Ishikawa (cell line): ENCODE measurements at regions not wholly inside any gene's neighbourhood (a gene's known extent, or its start where the extent isn't known, plus 50 kb on each side); places are given as distances from the start of the nearest gene placed in this dataset.
A peak's percentile ranks its signal among the peaks of the same experiment; 100 is the strongest.

Source experiments
- CEBPB ChIP-seq: IDR thresholded peaks from 2 replicates; pipeline ENCODE4 v1.6.1; 2012
- CREB1 ChIP-seq: IDR thresholded peaks from 2 replicates; pipeline ENCODE4 v1.6.1; 2012; ENCODE audit warnings: low read depth
- EGR1 ChIP-seq: IDR thresholded peaks from 2 replicates; pipeline ENCODE4 v1.6.1; 2012
- EP300 ChIP-seq: IDR thresholded peaks from 2 replicates; pipeline ENCODE4 v1.6.1; 2012; ENCODE audit warnings: borderline replicate concordance
- FOXM1 ChIP-seq: IDR thresholded peaks from 2 replicates; pipeline ENCODE4 v1.6.1; 2012; ENCODE audit warnings: low read depth, borderline replicate concordance
- NFIC ChIP-seq: IDR thresholded peaks from 2 replicates; pipeline ENCODE4 v1.6.1; 2012
- RAD21 ChIP-seq: IDR thresholded peaks from 2 replicates; pipeline ENCODE4 v1.6.1; 2012; ENCODE audit warnings: low read depth
- TAF1 ChIP-seq: IDR thresholded peaks from 2 replicates; pipeline ENCODE4 v1.6.1; 2012; ENCODE audit warnings: low read depth, mild to moderate bottlenecking
- TCF12 ChIP-seq: IDR thresholded peaks from 2 replicates; pipeline ENCODE4 v1.6.1; 2012; ENCODE audit warnings: low read depth
- TEAD4 ChIP-seq: IDR thresholded peaks from 2 replicates; pipeline ENCODE4 v1.6.1; 2012
- YY1 ChIP-seq: IDR thresholded peaks from 2 replicates; pipeline ENCODE4 v1.6.1; 2012; ENCODE audit warnings: low read depth
- ZBTB7A ChIP-seq: IDR thresholded peaks from 2 replicates; pipeline ENCODE4 v1.6.1; 2012; ENCODE audit warnings: low read depth
- TF ChIP-seq, protein P1 (sequence below): IDR thresholded peaks from 2 replicates; pipeline ENCODE4 v1.6.1; 2012; ENCODE audit warnings: low read depth, mild to moderate bottlenecking
- TF ChIP-seq, protein P2 (sequence below): IDR thresholded peaks from 2 replicates; pipeline ENCODE4 v1.6.1; 2012
- TF ChIP-seq, protein P3 (sequence below): IDR thresholded peaks from 2 replicates; pipeline ENCODE4 v1.6.1; 2012

DNA sequence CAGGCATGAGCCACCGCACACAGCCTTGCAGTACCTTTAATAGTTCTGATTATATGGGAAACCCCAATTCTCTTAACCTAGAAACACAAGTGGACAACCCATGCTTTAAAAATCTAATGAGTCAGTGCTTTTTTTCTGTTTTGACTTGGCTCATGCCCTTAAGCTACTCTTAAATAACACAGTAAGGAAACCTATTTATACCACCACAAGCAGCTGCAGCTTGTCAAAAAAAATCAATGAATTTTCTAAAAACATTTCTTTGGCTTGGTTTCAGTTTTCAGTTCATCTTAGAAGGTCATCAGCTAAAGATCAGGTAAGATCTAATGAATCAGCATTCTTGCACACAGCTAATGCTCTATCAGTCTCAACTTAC, 124.1 kb upstream of the DST start:
- no peak for TF ChIP-seq RAD21
- TF ChIP-seq, protein P1, sequence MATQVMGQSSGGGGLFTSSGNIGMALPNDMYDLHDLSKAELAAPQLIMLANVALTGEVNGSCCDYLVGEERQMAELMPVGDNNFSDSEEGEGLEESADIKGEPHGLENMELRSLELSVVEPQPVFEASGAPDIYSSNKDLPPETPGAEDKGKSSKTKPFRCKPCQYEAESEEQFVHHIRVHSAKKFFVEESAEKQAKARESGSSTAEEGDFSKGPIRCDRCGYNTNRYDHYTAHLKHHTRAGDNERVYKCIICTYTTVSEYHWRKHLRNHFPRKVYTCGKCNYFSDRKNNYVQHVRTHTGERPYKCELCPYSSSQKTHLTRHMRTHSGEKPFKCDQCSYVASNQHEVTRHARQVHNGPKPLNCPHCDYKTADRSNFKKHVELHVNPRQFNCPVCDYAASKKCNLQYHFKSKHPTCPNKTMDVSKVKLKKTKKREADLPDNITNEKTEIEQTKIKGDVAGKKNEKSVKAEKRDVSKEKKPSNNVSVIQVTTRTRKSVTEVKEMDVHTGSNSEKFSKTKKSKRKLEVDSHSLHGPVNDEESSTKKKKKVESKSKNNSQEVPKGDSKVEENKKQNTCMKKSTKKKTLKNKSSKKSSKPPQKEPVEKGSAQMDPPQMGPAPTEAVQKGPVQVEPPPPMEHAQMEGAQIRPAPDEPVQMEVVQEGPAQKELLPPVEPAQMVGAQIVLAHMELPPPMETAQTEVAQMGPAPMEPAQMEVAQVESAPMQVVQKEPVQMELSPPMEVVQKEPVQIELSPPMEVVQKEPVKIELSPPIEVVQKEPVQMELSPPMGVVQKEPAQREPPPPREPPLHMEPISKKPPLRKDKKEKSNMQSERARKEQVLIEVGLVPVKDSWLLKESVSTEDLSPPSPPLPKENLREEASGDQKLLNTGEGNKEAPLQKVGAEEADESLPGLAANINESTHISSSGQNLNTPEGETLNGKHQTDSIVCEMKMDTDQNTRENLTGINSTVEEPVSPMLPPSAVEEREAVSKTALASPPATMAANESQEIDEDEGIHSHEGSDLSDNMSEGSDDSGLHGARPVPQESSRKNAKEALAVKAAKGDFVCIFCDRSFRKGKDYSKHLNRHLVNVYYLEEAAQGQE: no peak
- TF ChIP-seq, protein P2, sequence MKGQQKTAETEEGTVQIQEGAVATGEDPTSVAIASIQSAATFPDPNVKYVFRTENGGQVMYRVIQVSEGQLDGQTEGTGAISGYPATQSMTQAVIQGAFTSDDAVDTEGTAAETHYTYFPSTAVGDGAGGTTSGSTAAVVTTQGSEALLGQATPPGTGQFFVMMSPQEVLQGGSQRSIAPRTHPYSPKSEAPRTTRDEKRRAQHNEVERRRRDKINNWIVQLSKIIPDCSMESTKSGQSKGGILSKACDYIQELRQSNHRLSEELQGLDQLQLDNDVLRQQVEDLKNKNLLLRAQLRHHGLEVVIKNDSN: no peak
- TF ChIP-seq TEAD4: no peak
- TF ChIP-seq TCF12: no peak
- no peak for TF ChIP-seq CEBPB
- no peak for TF ChIP-seq NFIC

DNA sequence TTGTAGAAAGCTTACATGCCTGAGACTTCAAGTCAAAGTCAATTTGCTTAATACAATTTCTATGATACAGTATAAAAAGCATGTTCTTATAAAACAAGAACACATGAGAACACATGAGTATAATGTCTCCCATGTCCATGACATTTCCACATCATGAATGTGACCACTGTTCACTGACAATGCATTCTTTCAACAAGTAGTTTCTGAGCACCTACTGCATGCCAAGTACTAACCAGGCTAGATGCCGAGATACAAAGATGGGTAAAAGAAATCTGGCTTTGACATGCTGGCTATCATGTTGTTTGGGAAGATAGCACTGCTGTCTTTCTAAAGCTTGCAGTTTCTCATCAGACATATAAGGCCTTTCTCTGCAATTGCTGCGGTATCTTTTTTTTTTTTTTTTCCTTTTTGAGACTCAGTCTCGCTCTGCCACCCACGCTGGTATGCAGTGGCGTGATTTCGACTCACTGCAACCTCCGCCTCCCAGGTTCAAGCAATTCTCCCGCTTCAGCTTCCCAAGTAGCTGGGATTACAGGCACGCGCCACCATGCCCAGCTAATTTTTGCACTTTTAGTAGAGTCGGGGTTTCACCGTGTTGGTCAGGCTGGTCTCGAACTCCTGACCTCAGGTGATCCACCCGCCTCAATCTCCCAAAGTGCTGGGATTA, 123.6 kb upstream of the DST start:
- TF ChIP-seq, protein P2: no peak
- no peak for TF ChIP-seq TAF1
- TF ChIP-seq RAD21: no peak
- TF ChIP-seq, protein P1: no peak
- no peak for TF ChIP-seq TEAD4
- TF ChIP-seq CEBPB: no peak
- TF ChIP-seq ZBTB7A: no peak
- TF ChIP-seq, protein P3, sequence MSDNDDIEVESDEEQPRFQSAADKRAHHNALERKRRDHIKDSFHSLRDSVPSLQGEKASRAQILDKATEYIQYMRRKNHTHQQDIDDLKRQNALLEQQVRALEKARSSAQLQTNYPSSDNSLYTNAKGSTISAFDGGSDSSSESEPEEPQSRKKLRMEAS: no peak
- TF ChIP-seq CREB1: no peak
- no peak for TF ChIP-seq FOXM1
- TF ChIP-seq EP300: no peak
- no peak for TF ChIP-seq TCF12
- TF ChIP-seq NFIC: no peak
- no peak for TF ChIP-seq YY1
- no peak for TF ChIP-seq EGR1

DNA sequence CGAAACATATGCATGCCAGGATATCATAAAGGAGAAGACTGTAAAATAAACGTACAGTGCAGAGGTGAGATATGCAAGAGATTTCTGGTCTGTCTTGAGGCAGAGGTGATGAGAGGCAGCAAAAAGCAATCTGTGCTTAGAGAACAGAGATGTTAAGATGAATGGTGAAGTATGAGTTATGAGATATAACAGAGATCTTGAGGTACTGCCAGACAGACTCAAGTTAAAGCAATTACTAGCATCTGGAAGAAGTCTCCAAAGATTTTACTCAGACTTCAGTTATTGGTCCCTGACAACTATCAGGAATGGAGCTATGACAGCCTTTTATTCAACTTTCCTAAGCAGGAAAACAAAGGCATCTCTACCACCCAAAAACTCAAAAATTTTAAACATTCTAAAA, 122.8 kb upstream of the DST start:
- TF ChIP-seq EP300: no peak

DNA sequence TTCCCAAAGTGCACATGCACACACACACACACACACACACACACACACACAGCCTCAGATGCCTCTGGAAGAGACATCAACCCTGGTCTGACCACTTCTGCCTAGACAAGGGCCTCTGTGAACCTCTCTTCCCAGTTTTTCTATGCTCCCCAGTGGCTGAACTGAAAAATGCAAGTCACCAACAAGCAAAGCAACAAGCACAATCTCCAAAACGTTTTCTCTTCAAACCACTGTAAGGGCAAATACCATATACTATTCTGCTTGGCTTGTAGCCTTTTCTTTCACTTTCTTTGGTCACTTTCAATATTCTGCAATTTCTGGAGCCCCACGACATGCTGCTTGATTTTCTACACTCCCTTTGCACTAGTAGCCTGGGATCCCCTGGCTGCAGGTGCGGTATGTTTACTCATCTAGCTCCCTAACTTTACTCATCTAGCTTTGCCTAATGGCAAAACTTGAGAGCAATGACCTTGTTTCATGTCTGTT, 121.4 kb upstream of the DST start:
- TF ChIP-seq, protein P3: no peak
- TF ChIP-seq ZBTB7A (no peak), CREB1 (no peak), RAD21 (peak; percentile 56)

DNA sequence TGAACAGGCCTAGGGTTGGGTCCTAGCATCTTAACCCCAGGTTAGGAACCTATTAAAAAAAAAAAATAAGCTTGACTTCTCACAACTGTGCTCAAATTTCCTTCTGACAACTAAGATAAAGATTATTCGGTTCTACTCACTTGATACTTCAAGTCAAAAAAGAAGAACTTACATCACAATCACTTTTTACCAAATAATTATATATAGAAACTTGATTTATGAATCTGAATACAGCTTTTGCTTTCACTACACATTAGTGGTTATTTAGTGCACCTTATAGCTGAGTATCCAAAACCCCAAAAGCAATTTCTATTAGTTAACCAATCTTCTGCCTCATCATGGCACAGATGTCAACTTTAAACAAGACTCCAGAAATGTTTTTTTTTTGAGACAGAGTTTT, 119.0 kb upstream of the DST start:
- TF ChIP-seq CEBPB (no peak), NFIC (no peak), EGR1 (no peak), CREB1 (no peak), RAD21 (no peak), YY1 (no peak), EP300 (no peak), TCF12 (no peak), ZBTB7A (no peak), TAF1 (no peak), FOXM1 (no peak), TEAD4 (no peak)
- TF ChIP-seq, protein P3: no peak
- TF ChIP-seq, protein P2: no peak
- TF ChIP-seq, protein P1: no peak
